ENCODE measurements at regions not wholly inside any gene's neighbourhood (a gene's known extent, or its start where the extent isn't known, plus 50 kb on each side); places are given as distances from the start of the nearest gene placed in this dataset.

GRCh38 chr6:71040043-71040442 lies 83.2 kb upstream of the B3GAT2 start:
- no peak for DNase-seq
- no peak overlapping the region for H3K4me3 ChIP-seq
- no peaks in the 10 kb centered on the region for H3K4me1 ChIP-seq
- H3K27me3 ChIP-seq (replicated peaks in 1 of 7) = peaks cover 0 to 6% (median 0%) of the 10 kb centered on the region in 7 donors
- H3K27ac ChIP-seq = no peak overlapping the region
- TF ChIP-seq POLR2AphosphoS5 (IDR thresholded peaks at IDR 0.05) = no peak
- no peak for TF ChIP-seq POLR2A (IDR thresholded peaks at IDR 0.05)
- no peak for TF ChIP-seq CTCF (IDR thresholded peaks at IDR 0.05 in 8 of 11, conservative IDR thresholded peaks at IDR 0.05 in 3 of 11)
- intact Hi-C loops (cut with DNase I; ENCODE audit: low total_unique reads) = no loop called here
- no peaks in the 10 kb centered on the region for H3K36me3 ChIP-seq
- WGBS, 5 donors = 67 to 100% (median 100%) methylated on average over 1 of the region's 1 CpG
- no peaks in the 10 kb centered on the region for H3K9me3 ChIP-seq

- Histone ChIP-seq H3K27ac (no peak overlapping the region), H3K4me1 (no peaks in the 10 kb centered on the region), H3K36me3 (no peaks in the 10 kb centered on the region), H3K27me3 (replicated peaks in 1 of 7) (peaks cover 0 to 5% (median 0%) of the 10 kb centered on the region in 7 donors), H3K9me3 (no peaks in the 10 kb centered on the region), H3K4me3 (no peak overlapping the region)
- TF ChIP-seq CTCF (IDR thresholded peaks at IDR 0.05 in 8 of 11, conservative IDR thresholded peaks at IDR 0.05 in 3 of 11) (no peak), POLR2A (IDR thresholded peaks at IDR 0.05) (no peak), POLR2AphosphoS5 (IDR thresholded peaks at IDR 0.05) (no peak)
- DNase-seq = no peak
- 83 to 92% (median 86%) methylated on average over 2 of the region's 2 CpGs for WGBS, 5 donors
- intact Hi-C loops (cut with DNase I; ENCODE audit: low total_unique reads) = no loop called here
Observed at GRCh38 chr6:71040841-71041240, 84.0 kb upstream of the B3GAT2 start.

- H3K9me3 ChIP-seq = no peaks in the 10 kb centered on the region
- 7 to 24% (median 11%) methylated on average over 1 of the region's 1 CpG for WGBS, 5 donors
- H3K27me3 ChIP-seq (replicated peaks in 1 of 7) = no peaks in the 10 kb centered on the region
- H3K27ac ChIP-seq = no peak overlapping the region
- intact Hi-C loops (cut with DNase I; ENCODE audit: low total_unique reads) = no loop called here
- no peaks in the 10 kb centered on the region for H3K36me3 ChIP-seq
- H3K4me1 ChIP-seq = no peaks in the 10 kb centered on the region
- DNase-seq = no peak
- TF ChIP-seq POLR2A (IDR thresholded peaks at IDR 0.05) (no peak), POLR2AphosphoS5 (IDR thresholded peaks at IDR 0.05) (no peak), CTCF (IDR thresholded peaks at IDR 0.05 in 8 of 11, conservative IDR thresholded peaks at IDR 0.05 in 3 of 11) (no peak)
- H3K4me3 ChIP-seq = no peak overlapping the region
Observed at GRCh38 chr6:71043902-71044301, 87.0 kb upstream of the B3GAT2 start.

- H3K9me3 ChIP-seq = no peaks in the 10 kb centered on the region
- H3K27ac ChIP-seq = no peak overlapping the region
- H3K36me3 ChIP-seq = no peaks in the 10 kb centered on the region
- H3K4me1 ChIP-seq = no peaks in the 10 kb centered on the region
- 63 to 97% (median 87%) methylated on average over 1 of the region's 1 CpG for WGBS, 5 donors
- TF ChIP-seq POLR2A (IDR thresholded peaks at IDR 0.05) = no peak
- no peak for TF ChIP-seq POLR2AphosphoS5 (IDR thresholded peaks at IDR 0.05)
- no peak for TF ChIP-seq CTCF (IDR thresholded peaks at IDR 0.05 in 8 of 11, conservative IDR thresholded peaks at IDR 0.05 in 3 of 11)
- H3K27me3 ChIP-seq (replicated peaks in 1 of 7) = no peaks in the 10 kb centered on the region
- intact Hi-C loops (cut with DNase I; ENCODE audit: low total_unique reads) = no loop called here
- no peak overlapping the region for H3K4me3 ChIP-seq
- DNase-seq = no peak
Observed at GRCh38 chr6:71044753-71045152, 87.9 kb upstream of the B3GAT2 start.
